GM12873 (cell line): ENCODE measurements at regions not wholly inside any gene's neighbourhood (a gene's known extent, or its start where the extent isn't known, plus 50 kb on each side); places are given as distances from the start of the nearest gene placed in this dataset.

ENCODE experiments used
- CTCF ChIP-seq: IDR thresholded peaks from 2 replicates; pipeline ENCODE4 v1.5.1; 2012; ENCODE audit warnings: low read depth, mild to moderate bottlenecking, moderate library complexity, low read length, control low read depth; ENCODE audit not compliant: insufficient read depth; ENCODE audit errors: missing control alignments

- no peak for TF ChIP-seq CTCF
Measured at GRCh38 chr12:65721541-65722190, 102.6 kb upstream of the HMGA2 start.

GRCh38 chr12:65725376-65725775, 98.9 kb upstream of the HMGA2 start:
- no peak for TF ChIP-seq CTCF

- TF ChIP-seq CTCF: no peak
Measured at GRCh38 chr12:65728455-65728847, 95.8 kb upstream of the HMGA2 start.

DNA sequence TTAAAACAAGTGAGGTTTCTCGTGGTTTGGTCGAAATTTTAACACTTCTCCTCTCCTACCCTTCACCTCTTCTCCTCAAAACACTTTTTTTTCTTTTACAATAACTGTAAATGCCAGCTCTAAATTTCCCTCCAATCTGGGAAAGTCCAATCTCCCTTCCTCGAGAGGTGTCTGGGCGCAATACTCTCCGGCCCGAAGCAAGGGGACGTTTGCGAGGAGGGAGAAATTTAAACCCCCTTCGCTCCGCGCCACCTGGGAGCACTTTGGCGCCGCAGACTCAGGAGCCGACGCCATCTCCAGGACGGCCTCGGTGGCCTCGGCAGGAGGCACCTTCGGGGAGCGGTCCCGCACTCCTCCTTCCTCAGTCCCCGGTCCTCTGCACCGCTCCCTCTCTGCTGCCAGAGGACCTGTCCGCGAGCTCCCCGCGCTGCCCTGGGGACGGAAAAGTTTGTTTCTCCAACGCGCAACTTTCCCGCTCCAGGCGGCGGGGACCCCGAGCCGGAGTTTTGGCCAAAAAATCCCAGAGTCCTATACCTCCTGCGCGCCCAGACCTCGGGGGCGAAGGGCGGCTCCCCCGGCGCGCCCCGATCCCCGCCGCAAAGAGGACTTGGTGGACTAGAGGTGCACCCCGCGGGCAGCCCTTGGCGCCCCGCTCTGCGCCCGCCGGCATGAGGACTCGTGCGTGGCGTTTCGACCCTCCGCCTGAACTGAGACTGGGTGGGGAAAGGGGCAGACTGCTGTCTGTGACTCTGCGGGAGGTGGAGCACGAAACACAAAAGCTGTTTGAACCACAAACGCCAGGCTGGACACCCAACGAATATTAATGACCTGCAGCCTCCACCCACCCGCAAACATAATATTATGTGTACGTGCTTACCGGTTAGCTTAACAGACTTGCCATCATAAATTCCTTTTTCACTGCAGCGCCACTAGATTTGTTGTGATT, 95.2 kb upstream of the HMGA2 start:
- no peak for TF ChIP-seq CTCF

GRCh38 chr12:65731771-65732170, 92.5 kb upstream of the HMGA2 start:
- no peak for TF ChIP-seq CTCF

DNA sequence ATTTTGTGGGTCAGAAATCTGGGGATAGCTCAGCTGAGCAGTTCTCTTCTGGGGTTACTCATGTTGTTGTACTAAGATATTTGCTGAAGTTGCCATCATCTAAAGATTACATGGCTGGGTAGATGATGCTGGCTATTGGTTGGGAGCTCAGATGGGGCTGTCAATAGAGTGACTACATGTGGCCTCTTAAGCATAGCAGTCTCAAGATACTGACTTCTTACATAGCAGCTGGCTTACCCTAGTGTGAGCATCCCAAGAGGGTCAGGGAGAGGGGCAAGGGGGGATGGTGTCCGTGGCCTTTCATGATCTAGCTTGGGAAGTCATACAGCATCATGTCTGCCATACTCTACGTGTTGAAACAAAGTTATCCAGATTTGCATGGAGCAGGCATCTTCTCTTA, 90.1 kb upstream of the HMGA2 start:
- no peak for TF ChIP-seq CTCF

DNA sequence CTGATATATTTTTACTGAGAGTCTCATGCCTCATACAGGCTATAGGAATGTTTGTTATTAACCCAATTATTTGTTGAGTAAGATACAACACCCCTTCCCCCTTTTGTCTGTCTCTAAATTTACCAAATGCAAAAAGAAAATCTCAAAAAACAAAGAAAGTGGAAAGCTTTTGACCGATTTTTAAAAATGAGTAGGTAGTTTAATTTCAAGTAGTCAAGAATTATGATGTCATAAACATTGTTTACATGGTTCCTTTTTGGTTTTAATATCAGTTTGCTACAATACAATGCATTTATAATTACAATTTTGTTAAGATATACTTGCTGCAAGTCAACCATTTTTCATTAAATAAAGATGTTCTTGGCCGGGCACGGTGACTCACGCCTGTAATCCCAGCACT, 84.7 kb upstream of the HMGA2 start:
- no peak for TF ChIP-seq CTCF
